ENCODE measurements at regions not wholly inside any gene's neighbourhood (a gene's known extent, or its start where the extent isn't known, plus 50 kb on each side); places are given as distances from the start of the nearest gene placed in this dataset.

DNA sequence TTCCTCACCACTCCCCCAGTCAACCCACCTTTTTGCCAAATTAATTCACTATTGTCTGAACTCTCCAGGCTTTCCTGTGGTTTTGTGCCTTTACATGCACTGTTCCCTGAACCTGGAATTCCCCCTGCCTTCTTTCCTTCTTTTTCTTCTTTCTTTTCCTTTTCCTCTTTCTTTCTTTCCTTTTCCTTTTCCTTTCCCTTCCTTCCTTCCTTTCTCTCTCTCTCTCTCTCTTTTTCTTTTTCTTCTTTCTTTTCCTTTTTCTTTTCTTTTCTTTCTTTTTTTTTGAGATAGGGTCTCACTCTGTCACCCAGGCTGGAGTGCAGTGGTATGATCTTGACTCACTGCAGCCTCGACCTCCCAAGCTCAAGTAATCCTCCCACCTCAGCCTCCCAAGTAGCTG is 56.6 kb upstream of the CDC42BPA start:
- TF ChIP-seq POLR2A (IDR thresholded peaks at IDR 0.05): no peak
- TF ChIP-seq, protein P1, sequence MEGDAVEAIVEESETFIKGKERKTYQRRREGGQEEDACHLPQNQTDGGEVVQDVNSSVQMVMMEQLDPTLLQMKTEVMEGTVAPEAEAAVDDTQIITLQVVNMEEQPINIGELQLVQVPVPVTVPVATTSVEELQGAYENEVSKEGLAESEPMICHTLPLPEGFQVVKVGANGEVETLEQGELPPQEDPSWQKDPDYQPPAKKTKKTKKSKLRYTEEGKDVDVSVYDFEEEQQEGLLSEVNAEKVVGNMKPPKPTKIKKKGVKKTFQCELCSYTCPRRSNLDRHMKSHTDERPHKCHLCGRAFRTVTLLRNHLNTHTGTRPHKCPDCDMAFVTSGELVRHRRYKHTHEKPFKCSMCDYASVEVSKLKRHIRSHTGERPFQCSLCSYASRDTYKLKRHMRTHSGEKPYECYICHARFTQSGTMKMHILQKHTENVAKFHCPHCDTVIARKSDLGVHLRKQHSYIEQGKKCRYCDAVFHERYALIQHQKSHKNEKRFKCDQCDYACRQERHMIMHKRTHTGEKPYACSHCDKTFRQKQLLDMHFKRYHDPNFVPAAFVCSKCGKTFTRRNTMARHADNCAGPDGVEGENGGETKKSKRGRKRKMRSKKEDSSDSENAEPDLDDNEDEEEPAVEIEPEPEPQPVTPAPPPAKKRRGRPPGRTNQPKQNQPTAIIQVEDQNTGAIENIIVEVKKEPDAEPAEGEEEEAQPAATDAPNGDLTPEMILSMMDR (IDR thresholded peaks at IDR 0.05): no peak
- no peak for TF ChIP-seq EP300 (IDR thresholded peaks at IDR 0.05)

All from tibial nerve (tissue), 4 donors.